GM19238 (cell line): ENCODE measurements at regions not wholly inside any gene's neighbourhood (a gene's known extent, or its start where the extent isn't known, plus 50 kb on each side); places are given as distances from the start of the nearest gene placed in this dataset.
"Not testable (repeated sequence)": the region's sequence is repeated elsewhere in the genome, so short reads cannot be mapped to it uniquely, and the experiment has no call there.

Source experiments
- DNase-seq: peaks from one replicate; pipeline ENCODE4 v3.0.0; 2011; ENCODE audit warnings: low spot score; ENCODE audit not compliant: insufficient read length

GRCh38 chr4:18201885-18202284 is 180.3 kb upstream of the LCORL start:
- DNase-seq = no peak

GRCh38 chr4:18198653-18199052 is 177.1 kb upstream of the LCORL start:
- DNase-seq = no peak

- no peak for DNase-seq
These were observed 175.9 kb upstream of the LCORL start for GRCh38 chr4:18197467-18197866.

- no peak for DNase-seq
These were observed 172.7 kb upstream of the LCORL start for GRCh38 chr4:18194278-18194677.

GRCh38 chr4:18192901-18193300 is 171.3 kb upstream of the LCORL start:
- DNase-seq = no peak

- no peak for DNase-seq
These were observed 163.9 kb upstream of the LCORL start for GRCh38 chr4:18185491-18185890.

- DNase-seq = no peak
These were observed 159.3 kb upstream of the LCORL start for GRCh38 chr4:18180892-18181291.

GRCh38 chr4:18180122-18180521 is 158.6 kb upstream of the LCORL start:
- DNase-seq = no peak

- no peak for DNase-seq
These were observed 150.3 kb upstream of the LCORL start for GRCh38 chr4:18171896-18172295.

- DNase-seq = no peak
These were observed 146.3 kb upstream of the LCORL start for GRCh38 chr4:18167831-18168230.

- no peak for DNase-seq
These were observed 145.4 kb upstream of the LCORL start for GRCh38 chr4:18166925-18167324.

- no peak for DNase-seq
These were observed 140.9 kb upstream of the LCORL start for GRCh38 chr4:18162453-18162852.

GRCh38 chr4:18159117-18159912 is 137.8 kb upstream of the LCORL start:
- not testable (repeated sequence) for DNase-seq

- DNase-seq = no peak
These were observed 133.8 kb upstream of the LCORL start for GRCh38 chr4:18155067-18156041.

- DNase-seq = no peak
These were observed 116.6 kb upstream of the LCORL start for GRCh38 chr4:18138076-18138665.

- DNase-seq = no peak
These were observed 112.6 kb upstream of the LCORL start for GRCh38 chr4:18134111-18134510.

- no peak for DNase-seq
These were observed 108.7 kb upstream of the LCORL start for GRCh38 chr4:18130256-18130655.

GRCh38 chr4:18128241-18128640 is 106.7 kb upstream of the LCORL start:
- no peak for DNase-seq

- DNase-seq = no peak
These were observed 105.5 kb upstream of the LCORL start for GRCh38 chr4:18127030-18127429.

- DNase-seq = no peak
These were observed 92.3 kb upstream of the LCORL start for GRCh38 chr4:18113710-18114331.

GRCh38 chr4:18111081-18111480 is 89.5 kb upstream of the LCORL start:
- DNase-seq = no peak
